ENCODE measurements at regions not wholly inside any gene's neighbourhood (a gene's known extent, or its start where the extent isn't known, plus 50 kb on each side); places are given as distances from the start of the nearest gene placed in this dataset.
"Not testable (repeated sequence)": the region's sequence is repeated elsewhere in the genome, so short reads cannot be mapped to it uniquely, and the experiment has no call there.

DNA sequence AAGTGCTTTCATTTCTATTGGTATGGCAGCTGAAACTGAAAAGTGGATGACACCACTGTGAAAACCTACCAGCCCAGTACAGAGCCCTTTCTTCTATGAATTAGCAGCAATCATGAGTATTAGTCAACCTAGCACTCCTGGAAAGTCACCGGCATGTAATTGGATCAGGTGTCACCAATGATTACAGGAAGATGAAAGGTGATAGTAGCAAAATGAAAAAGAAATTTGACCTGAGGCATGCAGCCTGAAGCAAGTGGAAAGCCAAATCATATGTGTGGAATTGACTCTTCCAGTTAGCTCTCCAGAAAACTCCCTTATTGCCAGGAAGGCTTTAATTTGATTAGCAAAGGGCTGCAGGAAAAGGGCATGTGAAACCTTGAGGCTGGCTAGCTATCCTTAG lies 81.2 kb upstream of the NAA35 start:
- no peak overlapping the region for H3K4me3 Mint-ChIP-seq
- POLR2A ChIA-PET: no interaction called here
- no peaks in the 10 kb centered on the region for H3K27me3 Mint-ChIP-seq
- H3K4me1 Mint-ChIP-seq: no peaks in the 10 kb centered on the region
- no peaks in the 10 kb centered on the region for H3K9me3 Mint-ChIP-seq
- H3K27ac Mint-ChIP-seq: no peak overlapping the region
- H3K36me3 Mint-ChIP-seq: peaks cover 3% of the 10 kb centered on the region
- ATAC-seq (ENCODE audit: low read depth): no peak
- DNase-seq: no peak

DNA sequence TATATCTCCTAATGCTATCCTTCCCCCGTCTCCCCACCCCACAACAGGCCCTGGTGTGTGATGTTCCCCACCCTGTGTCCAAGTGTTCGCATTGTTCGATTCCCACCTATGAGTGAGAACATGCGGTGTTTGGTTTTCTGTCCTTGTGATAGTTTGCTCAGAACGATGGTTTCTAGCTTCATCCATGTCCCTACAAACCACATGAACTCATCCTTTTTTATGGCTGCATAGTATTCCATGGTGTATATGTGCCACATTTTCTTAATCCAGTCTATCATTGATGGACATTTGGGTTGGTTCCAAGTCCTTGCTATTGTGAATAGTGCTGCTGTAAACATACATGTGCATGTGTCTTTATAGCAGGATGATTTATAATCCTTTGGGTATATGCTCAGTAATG lies 79.1 kb upstream of the NAA35 start:
- ATAC-seq (ENCODE audit: low read depth); DNase-seq; H3K9me3 Mint-ChIP-seq; POLR2A ChIA-PET; H3K36me3 Mint-ChIP-seq; H3K27me3 Mint-ChIP-seq; H3K4me1 Mint-ChIP-seq; H3K27ac Mint-ChIP-seq; H3K4me3 Mint-ChIP-seq: not testable (repeated sequence)

DNA sequence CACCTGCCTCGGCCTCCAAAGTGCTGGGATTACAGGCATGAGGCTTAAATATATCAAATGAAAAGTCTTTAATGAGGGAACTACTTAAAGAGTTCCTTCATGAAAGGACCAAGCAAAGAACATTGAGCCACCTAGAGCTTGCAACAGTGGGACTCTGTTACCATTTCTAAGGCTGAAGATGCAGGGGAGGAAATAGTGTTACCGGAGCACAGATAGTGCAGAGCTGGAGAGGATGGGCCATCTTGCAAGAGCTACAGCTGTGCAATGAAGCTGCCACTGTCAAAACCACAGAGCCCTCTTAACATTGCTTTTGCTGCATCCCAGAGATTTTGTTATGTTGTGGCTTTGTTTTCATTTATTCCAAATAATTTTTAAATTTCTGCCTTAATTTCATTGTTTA lies 77.1 kb upstream of the NAA35 start:
- ATAC-seq (ENCODE audit: low read depth) (no peak), DNase-seq (no peak)
- Mint-ChIP-seq H3K4me1 (no peaks in the 10 kb centered on the region), H3K27ac (no peak overlapping the region), H3K27me3 (peaks cover 2% of the 10 kb centered on the region), H3K36me3 (peaks cover 3% of the 10 kb centered on the region), H3K4me3 (no peak overlapping the region), H3K9me3 (no peaks in the 10 kb centered on the region)
- POLR2A ChIA-PET: no interaction called here

DNA sequence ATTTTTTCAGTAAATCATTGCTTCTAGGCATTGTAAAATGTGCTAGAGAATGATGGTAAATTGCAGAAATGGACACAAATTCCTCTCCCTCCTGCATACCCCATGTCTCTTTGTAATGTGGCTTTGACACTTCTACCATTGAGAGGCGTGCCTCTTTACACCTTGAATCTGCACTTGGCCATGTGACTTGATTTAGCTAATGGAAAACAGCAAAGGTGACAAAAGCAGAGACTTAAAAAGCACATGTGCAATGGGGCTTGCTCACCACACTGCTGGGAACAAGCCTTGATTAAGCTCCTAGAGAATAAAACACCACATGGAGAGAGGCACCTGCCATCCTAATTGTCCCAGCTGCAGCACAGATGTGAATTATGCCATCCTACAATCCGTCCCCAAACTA lies 69.9 kb upstream of the NAA35 start:
- ATAC-seq (ENCODE audit: low read depth) (no peak), DNase-seq (no peak)
- H3K9me3 Mint-ChIP-seq: no peaks in the 10 kb centered on the region
- H3K27me3 Mint-ChIP-seq: peaks cover 9% of the 10 kb centered on the region
- H3K36me3 Mint-ChIP-seq: no peaks in the 10 kb centered on the region
- no peak overlapping the region for H3K27ac Mint-ChIP-seq
- peaks cover 2% of the 10 kb centered on the region for H3K4me1 Mint-ChIP-seq
- POLR2A ChIA-PET: no interaction called here
- no peak overlapping the region for H3K4me3 Mint-ChIP-seq

DNA sequence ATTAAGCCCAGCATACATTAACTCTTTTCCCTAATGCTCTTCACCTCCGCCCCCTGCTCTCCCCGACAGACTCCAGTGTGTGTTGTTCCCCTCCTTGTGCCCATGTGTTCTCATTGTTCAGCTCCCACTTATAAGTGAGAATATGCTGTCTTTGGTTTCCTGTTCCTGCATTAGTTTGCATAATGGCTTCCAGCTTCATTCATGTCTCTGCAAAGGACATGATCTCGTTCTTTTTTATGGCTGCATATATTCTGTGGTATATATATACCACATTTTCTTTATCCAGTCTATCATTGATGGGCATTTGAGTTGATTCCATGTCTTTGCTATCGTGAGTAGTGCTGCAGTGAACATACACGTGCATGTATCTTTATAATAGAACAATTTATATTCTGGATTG lies 69.3 kb upstream of the NAA35 start:
- H3K27me3 Mint-ChIP-seq; ATAC-seq (ENCODE audit: low read depth); POLR2A ChIA-PET; H3K4me3 Mint-ChIP-seq; H3K9me3 Mint-ChIP-seq; H3K27ac Mint-ChIP-seq; H3K4me1 Mint-ChIP-seq; H3K36me3 Mint-ChIP-seq; DNase-seq: not testable (repeated sequence)

DNA sequence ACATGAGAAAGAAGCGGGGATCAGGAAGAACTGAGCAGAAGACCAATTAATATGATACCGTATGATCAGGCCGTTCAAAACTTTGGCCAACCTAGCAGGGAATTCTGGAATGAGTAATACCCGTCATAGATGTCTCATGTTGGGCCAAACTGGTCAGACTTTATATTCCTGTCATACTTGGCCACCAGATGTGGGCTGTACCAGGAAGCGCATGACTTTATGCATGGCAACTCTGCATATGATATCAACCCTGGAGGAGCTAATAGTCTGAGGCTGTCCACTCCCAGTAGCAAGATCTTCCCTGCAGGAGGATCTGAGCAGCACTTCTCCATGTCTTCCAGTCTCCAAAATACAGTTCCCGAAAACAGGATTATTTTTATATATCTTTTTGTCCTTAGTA lies 68.5 kb upstream of the NAA35 start:
- POLR2A ChIA-PET: no interaction called here
- no peak overlapping the region for H3K4me3 Mint-ChIP-seq

DNA sequence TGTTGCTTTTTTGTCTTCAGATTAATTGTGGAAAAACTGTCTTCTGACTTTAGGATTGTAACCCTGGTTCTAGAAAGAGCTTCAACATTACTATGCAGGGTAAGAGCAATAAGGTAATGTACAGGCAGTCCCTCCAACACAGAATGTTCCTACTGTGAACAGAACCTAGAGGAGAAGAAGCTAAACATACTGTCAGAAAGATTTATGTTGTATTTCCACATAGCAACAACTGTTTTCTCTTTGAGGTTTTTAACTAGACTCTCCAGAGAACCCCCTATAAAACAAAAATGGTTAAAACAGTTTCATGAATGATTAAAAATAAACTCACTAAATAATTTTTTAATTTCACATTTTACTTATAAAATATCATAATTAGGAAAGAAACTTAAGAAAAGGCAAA lies 64.3 kb upstream of the NAA35 start:
- H3K27me3 Mint-ChIP-seq: no peaks in the 10 kb centered on the region
- ATAC-seq (ENCODE audit: low read depth): no peak
- H3K4me3 Mint-ChIP-seq: no peak overlapping the region
- POLR2A ChIA-PET: no interaction called here
- DNase-seq: no peak
- no peaks in the 10 kb centered on the region for H3K36me3 Mint-ChIP-seq
- H3K27ac Mint-ChIP-seq: no peak overlapping the region
- no peaks in the 10 kb centered on the region for H3K9me3 Mint-ChIP-seq
- peaks cover under 1% of the 10 kb centered on the region for H3K4me1 Mint-ChIP-seq

More for the DNA sequence above, 68.5 kb upstream of the NAA35 start:
- ATAC-seq (ENCODE audit: low read depth): no peak
- no peak for DNase-seq
- H3K27ac Mint-ChIP-seq: no peak overlapping the region
- peaks cover 9% of the 10 kb centered on the region for H3K27me3 Mint-ChIP-seq
- no peaks in the 10 kb centered on the region for H3K36me3 Mint-ChIP-seq
- H3K9me3 Mint-ChIP-seq: no peaks in the 10 kb centered on the region
- H3K4me1 Mint-ChIP-seq: peaks cover 2% of the 10 kb centered on the region

DNA sequence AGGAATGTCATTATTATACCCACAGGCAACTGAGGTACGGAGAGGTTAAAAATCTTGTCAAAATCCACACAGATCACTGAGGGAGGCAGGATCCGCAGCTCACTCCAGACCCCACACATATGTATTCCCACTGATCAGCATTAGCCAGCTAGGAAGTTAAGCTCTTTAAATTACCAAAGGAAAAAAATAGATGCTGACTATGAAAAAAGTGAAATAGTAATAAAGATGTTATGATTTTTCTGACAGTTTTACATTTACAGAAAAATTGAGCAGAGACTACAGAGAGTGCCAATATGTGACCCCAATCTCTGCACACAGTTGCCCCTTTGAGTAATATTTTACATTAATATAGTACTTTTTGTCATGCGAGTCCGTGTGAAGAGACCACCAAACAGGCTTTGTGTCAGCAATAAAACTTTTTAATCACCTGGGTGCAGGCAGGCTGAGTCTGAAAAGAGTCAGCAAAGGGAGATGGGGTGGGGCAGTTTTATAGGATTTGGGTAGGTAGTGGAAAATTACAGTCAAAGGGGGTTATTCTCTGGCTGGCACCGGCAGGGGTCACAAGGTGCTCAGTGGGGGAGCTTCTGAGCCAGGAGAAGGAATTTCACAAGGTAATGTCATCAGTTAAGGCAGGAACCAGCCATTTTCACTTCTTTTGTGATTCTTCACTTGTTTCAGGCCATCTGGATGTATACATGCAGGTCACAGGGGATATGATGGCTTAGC lies 61.9 kb upstream of the NAA35 start:
- POLR2A ChIA-PET; H3K36me3 Mint-ChIP-seq; H3K27me3 Mint-ChIP-seq; H3K4me3 Mint-ChIP-seq; H3K4me1 Mint-ChIP-seq; ATAC-seq (ENCODE audit: low read depth); H3K27ac Mint-ChIP-seq; H3K9me3 Mint-ChIP-seq; DNase-seq: not testable (repeated sequence)

DNA sequence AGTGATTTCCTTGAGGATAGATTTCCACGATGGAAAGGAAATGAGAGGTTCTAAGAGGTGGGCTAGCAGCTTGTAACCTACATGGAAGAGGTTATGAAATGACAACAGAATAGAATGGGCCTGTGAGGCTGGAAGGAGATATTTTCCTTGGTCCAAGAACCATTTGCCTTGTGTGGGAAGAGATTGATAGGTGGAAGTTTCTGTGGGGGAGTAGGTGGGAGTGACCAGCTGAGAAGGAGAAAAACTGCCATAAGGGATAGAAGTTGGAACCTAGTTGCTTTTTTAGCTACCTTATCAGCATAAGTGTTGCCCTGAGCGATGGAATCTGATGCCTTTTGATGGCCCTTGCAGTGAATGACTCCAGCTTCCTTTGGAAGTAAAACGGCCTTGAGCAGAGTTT lies 60.4 kb upstream of the NAA35 start:
- POLR2A ChIA-PET; H3K4me3 Mint-ChIP-seq; H3K36me3 Mint-ChIP-seq; H3K27me3 Mint-ChIP-seq; H3K27ac Mint-ChIP-seq; DNase-seq; H3K9me3 Mint-ChIP-seq; ATAC-seq (ENCODE audit: low read depth); H3K4me1 Mint-ChIP-seq: not testable (repeated sequence)

DNA sequence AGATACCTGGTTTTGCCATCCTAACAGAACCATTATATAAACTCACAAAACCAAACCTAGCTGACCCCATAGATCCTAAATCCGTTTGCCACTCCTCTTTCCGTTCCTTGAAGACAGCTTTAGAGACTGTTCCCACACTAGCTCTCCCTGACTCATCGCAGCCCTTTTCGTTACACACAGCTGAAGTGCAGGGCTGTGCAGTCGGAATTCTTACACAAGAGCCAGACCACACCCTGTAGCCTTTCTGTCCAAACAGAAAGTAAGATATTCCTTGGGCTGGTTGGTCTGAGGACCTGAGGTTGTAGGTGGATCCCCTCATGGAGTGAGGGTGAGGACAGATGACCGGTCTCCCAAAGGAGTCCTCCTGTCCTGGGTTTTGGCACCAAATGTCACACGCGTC lies 56.7 kb upstream of the NAA35 start:
- POLR2A ChIA-PET: no interaction called here
- no peak overlapping the region for H3K27ac Mint-ChIP-seq

DNA sequence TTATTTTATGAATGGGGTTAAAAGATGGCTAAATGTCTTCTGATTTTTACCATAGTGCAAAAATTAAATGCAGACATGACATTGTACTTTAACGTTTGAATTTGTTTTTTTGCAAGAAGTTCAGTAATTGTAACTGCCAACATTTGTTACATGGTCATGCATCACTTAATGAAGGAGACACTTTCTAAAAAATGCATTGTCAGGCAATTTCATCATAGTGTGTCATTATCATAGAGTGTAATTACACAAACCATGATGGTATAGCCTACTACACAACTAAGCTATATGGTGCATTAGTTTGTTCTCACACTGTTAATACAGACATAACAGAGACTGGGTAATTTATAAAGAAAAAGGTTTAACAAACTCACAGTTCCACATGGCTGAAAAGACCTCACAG lies 50.0 kb upstream of the NAA35 start:
- H3K4me3 Mint-ChIP-seq: no peak overlapping the region
- DNase-seq (no peak), ATAC-seq (ENCODE audit: low read depth) (no peak)
- H3K27ac Mint-ChIP-seq: no peak overlapping the region
- peaks cover 3% of the 10 kb centered on the region for H3K9me3 Mint-ChIP-seq
- no peaks in the 10 kb centered on the region for H3K4me1 Mint-ChIP-seq
- H3K36me3 Mint-ChIP-seq: no peaks in the 10 kb centered on the region
- POLR2A ChIA-PET: no interaction called here
- H3K27me3 Mint-ChIP-seq: no peaks in the 10 kb centered on the region

More for the DNA sequence above, 56.7 kb upstream of the NAA35 start:
- Mint-ChIP-seq H3K27me3 (no peaks in the 10 kb centered on the region), H3K9me3 (no peaks in the 10 kb centered on the region), H3K36me3 (peaks cover 3% of the 10 kb centered on the region), H3K4me1 (no peaks in the 10 kb centered on the region), H3K4me3 (no peak overlapping the region)
- no peak for ATAC-seq (ENCODE audit: low read depth)
- no peak for DNase-seq
